ENCODE measurements at regions not wholly inside any gene's neighbourhood (a gene's known extent, or its start where the extent isn't known, plus 50 kb on each side); places are given as distances from the start of the nearest gene placed in this dataset.

DNA sequence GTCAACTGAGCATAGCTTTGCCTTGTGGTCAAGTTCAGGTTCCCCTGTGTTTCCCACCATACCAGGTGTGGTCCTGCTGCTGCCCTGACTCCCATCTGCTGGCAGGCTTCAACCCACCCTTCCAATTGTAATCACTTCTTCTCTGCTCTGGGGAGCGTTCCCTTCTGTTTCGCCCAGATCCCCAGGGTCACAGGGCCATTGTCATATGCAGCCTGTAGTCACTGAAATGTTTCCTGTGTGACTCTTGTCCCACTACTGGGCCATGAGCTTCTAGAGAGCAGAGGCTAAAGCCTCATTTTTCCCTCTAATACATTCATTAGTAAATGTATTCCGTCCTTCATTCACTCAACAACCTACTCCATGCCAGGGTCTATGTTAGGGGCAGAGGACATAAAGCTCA is 75.0 kb upstream of the LAPTM4A start:
- TF ChIP-seq, protein P1, sequence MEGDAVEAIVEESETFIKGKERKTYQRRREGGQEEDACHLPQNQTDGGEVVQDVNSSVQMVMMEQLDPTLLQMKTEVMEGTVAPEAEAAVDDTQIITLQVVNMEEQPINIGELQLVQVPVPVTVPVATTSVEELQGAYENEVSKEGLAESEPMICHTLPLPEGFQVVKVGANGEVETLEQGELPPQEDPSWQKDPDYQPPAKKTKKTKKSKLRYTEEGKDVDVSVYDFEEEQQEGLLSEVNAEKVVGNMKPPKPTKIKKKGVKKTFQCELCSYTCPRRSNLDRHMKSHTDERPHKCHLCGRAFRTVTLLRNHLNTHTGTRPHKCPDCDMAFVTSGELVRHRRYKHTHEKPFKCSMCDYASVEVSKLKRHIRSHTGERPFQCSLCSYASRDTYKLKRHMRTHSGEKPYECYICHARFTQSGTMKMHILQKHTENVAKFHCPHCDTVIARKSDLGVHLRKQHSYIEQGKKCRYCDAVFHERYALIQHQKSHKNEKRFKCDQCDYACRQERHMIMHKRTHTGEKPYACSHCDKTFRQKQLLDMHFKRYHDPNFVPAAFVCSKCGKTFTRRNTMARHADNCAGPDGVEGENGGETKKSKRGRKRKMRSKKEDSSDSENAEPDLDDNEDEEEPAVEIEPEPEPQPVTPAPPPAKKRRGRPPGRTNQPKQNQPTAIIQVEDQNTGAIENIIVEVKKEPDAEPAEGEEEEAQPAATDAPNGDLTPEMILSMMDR (IDR thresholded peaks at IDR 0.05; ENCODE audit: insufficient read depth, low read length): no peak
- TF ChIP-seq, protein P2, sequence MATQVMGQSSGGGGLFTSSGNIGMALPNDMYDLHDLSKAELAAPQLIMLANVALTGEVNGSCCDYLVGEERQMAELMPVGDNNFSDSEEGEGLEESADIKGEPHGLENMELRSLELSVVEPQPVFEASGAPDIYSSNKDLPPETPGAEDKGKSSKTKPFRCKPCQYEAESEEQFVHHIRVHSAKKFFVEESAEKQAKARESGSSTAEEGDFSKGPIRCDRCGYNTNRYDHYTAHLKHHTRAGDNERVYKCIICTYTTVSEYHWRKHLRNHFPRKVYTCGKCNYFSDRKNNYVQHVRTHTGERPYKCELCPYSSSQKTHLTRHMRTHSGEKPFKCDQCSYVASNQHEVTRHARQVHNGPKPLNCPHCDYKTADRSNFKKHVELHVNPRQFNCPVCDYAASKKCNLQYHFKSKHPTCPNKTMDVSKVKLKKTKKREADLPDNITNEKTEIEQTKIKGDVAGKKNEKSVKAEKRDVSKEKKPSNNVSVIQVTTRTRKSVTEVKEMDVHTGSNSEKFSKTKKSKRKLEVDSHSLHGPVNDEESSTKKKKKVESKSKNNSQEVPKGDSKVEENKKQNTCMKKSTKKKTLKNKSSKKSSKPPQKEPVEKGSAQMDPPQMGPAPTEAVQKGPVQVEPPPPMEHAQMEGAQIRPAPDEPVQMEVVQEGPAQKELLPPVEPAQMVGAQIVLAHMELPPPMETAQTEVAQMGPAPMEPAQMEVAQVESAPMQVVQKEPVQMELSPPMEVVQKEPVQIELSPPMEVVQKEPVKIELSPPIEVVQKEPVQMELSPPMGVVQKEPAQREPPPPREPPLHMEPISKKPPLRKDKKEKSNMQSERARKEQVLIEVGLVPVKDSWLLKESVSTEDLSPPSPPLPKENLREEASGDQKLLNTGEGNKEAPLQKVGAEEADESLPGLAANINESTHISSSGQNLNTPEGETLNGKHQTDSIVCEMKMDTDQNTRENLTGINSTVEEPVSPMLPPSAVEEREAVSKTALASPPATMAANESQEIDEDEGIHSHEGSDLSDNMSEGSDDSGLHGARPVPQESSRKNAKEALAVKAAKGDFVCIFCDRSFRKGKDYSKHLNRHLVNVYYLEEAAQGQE (IDR thresholded peaks at IDR 0.05; ENCODE audit: insufficient replicate concordance, low read depth): no peak
- TF ChIP-seq GABPA (IDR thresholded peaks at IDR 0.05; ENCODE audit: low read depth) (no peak), POLR2AphosphoS5 (IDR thresholded peaks at IDR 0.05; ENCODE audit: low read depth) (no peak), SPI1 (IDR thresholded peaks at IDR 0.05; ENCODE audit: borderline replicate concordance, low read depth) (no peak)
